Medulla oblongata (tissue), 1 donor: ENCODE measurements at regions not wholly inside any gene's neighbourhood (a gene's known extent, or its start where the extent isn't known, plus 50 kb on each side); places are given as distances from the start of the nearest gene placed in this dataset.

ENCODE experiments used
- DNase-seq: peaks from one replicate; pipeline ENCODE4 v3.0.0-alpha.2; 2015; ENCODE audit errors: extremely low spot score

GRCh38 chr11:31861011-31861410 lies 49.9 kb upstream of the PAX6 start:
- DNase-seq: no peak
